GM23338 (cell line): ENCODE measurements at regions not wholly inside any gene's neighbourhood (a gene's known extent, or its start where the extent isn't known, plus 50 kb on each side); places are given as distances from the start of the nearest gene placed in this dataset.

Source experiments
- ATAC-seq: fragments of 200-7000 bp; cut with Tn5 transposase; 3 replicates; pipeline ENCODE4 v1.9.1; 2020
- DNase-seq: peaks from one replicate; pipeline ENCODE4 v3.0.0-alpha.2; 2015; ENCODE audit warnings: low spot score
- H2AFZ ChIP-seq: fragments of 200-600 bp; sonication (generic); 2 replicates; pipeline ENCODE4 v1.8.0; 2016; ENCODE audit warnings: antibody characterized with exemption, mild to moderate bottlenecking, moderate library complexity
- H3F3A ChIP-seq: fragments of 200-600 bp; sonication (generic); replicated peaks from 2 replicates; pipeline ENCODE4 v1.8.0; 2017; ENCODE audit warnings: antibody characterized with exemption, mixed run types, low read depth
- H3K27ac ChIP-seq: fragments of 200-600 bp; sonication (generic); 2 replicates; pipeline ENCODE4 v1.6.1; 2016; ENCODE audit warnings: low read depth
- H3K27me3 ChIP-seq: fragments of 200-600 bp; sonication (generic); 2 replicates; pipeline ENCODE4 v1.8.0; 2016; ENCODE audit warnings: mild to moderate bottlenecking, mixed run types, moderate library complexity; ENCODE audit not compliant: insufficient read depth
- H3K36me3 ChIP-seq: fragments of 200-600 bp; sonication (generic); 2 replicates; pipeline ENCODE4 v1.8.0; 2016; ENCODE audit warnings: mild to moderate bottlenecking; ENCODE audit not compliant: insufficient read depth
- H3K4me1 ChIP-seq: fragments of 200-600 bp; sonication (generic); 2 replicates; pipeline ENCODE4 v1.8.0; 2016; ENCODE audit warnings: mild to moderate bottlenecking, moderate library complexity; ENCODE audit not compliant: insufficient read depth
- H3K4me2 ChIP-seq: fragments of 200-600 bp; sonication (generic); 2 replicates; pipeline ENCODE4 v1.7.1; 2017; ENCODE audit warnings: mixed run types
- H3K4me3 ChIP-seq: fragments of 200-600 bp; sonication (generic); 2 replicates; pipeline ENCODE4 v1.6.1; 2016; ENCODE audit warnings: mixed run types
- H3K79me2 ChIP-seq: fragments of 200-600 bp; sonication (generic); replicated peaks from 2 replicates; pipeline ENCODE4 v1.8.0; 2017; ENCODE audit warnings: mild to moderate bottlenecking; ENCODE audit not compliant: insufficient read depth
- H3K9me2 ChIP-seq: fragments of 200-600 bp; sonication (generic); 2 replicates; pipeline ENCODE4 v1.8.0; 2017; ENCODE audit not compliant: insufficient read depth
- H4K20me1 ChIP-seq: fragments of 200-600 bp; sonication (generic); replicated peaks from 2 replicates; pipeline ENCODE4 v1.8.0; 2017; ENCODE audit warnings: mild to moderate bottlenecking; ENCODE audit not compliant: insufficient read depth
- H3K27ac Mint-ChIP-seq: 2 replicates; pipeline ENCODE4 v1.8.0; 2020; ENCODE audit warnings: inconsistent platforms, mild to moderate bottlenecking, moderate library complexity, mixed read lengths
- H3K27me3 Mint-ChIP-seq: 3 replicates; pipeline ENCODE4 v1.8.0; 2022; ENCODE audit warnings: low read depth, mild to moderate bottlenecking, moderate library complexity, mixed read lengths, inconsistent platforms; ENCODE audit not compliant: insufficient read depth, poor library complexity
- H3K36me3 Mint-ChIP-seq: 3 replicates; pipeline ENCODE4 v1.8.0; 2021; ENCODE audit warnings: low read depth, mild to moderate bottlenecking, inconsistent platforms, moderate library complexity, mixed read lengths
- H3K4me1 Mint-ChIP-seq: 3 replicates; pipeline ENCODE4 v1.8.0; 2020; ENCODE audit warnings: mild to moderate bottlenecking, inconsistent platforms, mixed read lengths
- H3K4me3 Mint-ChIP-seq: 3 replicates; pipeline ENCODE4 v1.8.0; 2021; ENCODE audit warnings: moderate library complexity, mild to moderate bottlenecking, inconsistent platforms, mixed read lengths
- H3K9me3 Mint-ChIP-seq: 3 replicates; pipeline ENCODE4 v1.8.0; 2020; ENCODE audit warnings: moderate library complexity, mild to moderate bottlenecking, inconsistent platforms, mixed read lengths
- ETS1 ChIP-seq: IDR thresholded peaks from 2 replicates; pipeline ENCODE4 v1.6.1; 2016; ENCODE audit warnings: antibody characterized with exemption
- NANOG ChIP-seq: IDR thresholded peaks from 2 replicates; pipeline ENCODE4 v1.6.1; 2016; ENCODE audit warnings: antibody characterized with exemption, borderline replicate concordance
- REST ChIP-seq: IDR thresholded peaks from one replicate; pipeline ENCODE4 v1.6.1; 2018; ENCODE audit warnings: antibody characterized with exemption; ENCODE audit not compliant: unreplicated experiment
- ZNF114 ChIP-seq: fragments of 250-450 bp; sonication (Bioruptor Pico); IDR thresholded peaks from 2 replicates; pipeline ENCODE4 v1.5.0; 2020; ENCODE audit warnings: mild to moderate bottlenecking, moderate library complexity
- ZNF331 ChIP-seq: fragments of 250-450 bp; sonication (Bioruptor Pico); IDR thresholded peaks from 2 replicates; pipeline ENCODE4 v1.5.0; 2020; ENCODE audit warnings: low read depth, mild to moderate bottlenecking, moderate library complexity
- TF ChIP-seq, protein P1 (sequence below): fragments of 250-450 bp; sonication (Bioruptor Pico); IDR thresholded peaks from 2 replicates; pipeline ENCODE4 v1.5.0; 2020; ENCODE audit warnings: mild to moderate bottlenecking, moderate library complexity

DNA sequence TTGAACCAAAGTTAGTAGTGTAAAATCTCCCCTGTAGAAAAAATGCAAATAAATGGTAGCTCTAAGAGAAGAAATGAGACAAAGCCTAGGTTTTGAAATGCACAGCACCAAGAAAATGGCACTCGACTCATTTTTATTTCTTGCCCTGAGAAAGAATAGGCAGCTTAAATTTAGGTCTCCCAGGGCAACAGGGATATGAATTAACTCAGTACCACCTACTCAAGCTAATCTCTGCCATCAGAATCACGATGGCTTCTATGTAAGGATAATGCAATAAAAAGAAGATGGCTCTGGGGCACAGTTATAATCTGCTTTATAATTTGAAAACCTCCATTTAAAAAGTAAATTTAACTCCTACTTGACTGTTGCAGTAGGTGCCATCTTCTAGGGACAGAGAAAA is 1784.3 kb downstream of the LRRC4C start:
- no peak overlapping the region for H2AFZ ChIP-seq
- H3K4me1 ChIP-seq = no peaks in the 10 kb centered on the region
- H3K4me3 ChIP-seq = no peak overlapping the region
- Mint-ChIP-seq H3K9me3 (peaks cover 9% of the 10 kb centered on the region), H3K36me3 (peaks cover 6% of the 10 kb centered on the region), H3K4me1 (no peaks in the 10 kb centered on the region), H3K4me3 (no peak overlapping the region), H3K27ac (no peak overlapping the region), H3K27me3 (peaks cover 2% of the 10 kb centered on the region)
- no peaks in the 10 kb centered on the region for H3F3A ChIP-seq
- no peaks in the 10 kb centered on the region for H3K79me2 ChIP-seq
- DNase-seq (no peak), ATAC-seq (no peak)
- no peaks in the 10 kb centered on the region for H3K9me2 ChIP-seq
- no peak for TF ChIP-seq ETS1
- TF ChIP-seq ZNF114 (CRISPR knock-in tag) = no peak
- TF ChIP-seq NANOG = no peak
- TF ChIP-seq, protein P1, sequence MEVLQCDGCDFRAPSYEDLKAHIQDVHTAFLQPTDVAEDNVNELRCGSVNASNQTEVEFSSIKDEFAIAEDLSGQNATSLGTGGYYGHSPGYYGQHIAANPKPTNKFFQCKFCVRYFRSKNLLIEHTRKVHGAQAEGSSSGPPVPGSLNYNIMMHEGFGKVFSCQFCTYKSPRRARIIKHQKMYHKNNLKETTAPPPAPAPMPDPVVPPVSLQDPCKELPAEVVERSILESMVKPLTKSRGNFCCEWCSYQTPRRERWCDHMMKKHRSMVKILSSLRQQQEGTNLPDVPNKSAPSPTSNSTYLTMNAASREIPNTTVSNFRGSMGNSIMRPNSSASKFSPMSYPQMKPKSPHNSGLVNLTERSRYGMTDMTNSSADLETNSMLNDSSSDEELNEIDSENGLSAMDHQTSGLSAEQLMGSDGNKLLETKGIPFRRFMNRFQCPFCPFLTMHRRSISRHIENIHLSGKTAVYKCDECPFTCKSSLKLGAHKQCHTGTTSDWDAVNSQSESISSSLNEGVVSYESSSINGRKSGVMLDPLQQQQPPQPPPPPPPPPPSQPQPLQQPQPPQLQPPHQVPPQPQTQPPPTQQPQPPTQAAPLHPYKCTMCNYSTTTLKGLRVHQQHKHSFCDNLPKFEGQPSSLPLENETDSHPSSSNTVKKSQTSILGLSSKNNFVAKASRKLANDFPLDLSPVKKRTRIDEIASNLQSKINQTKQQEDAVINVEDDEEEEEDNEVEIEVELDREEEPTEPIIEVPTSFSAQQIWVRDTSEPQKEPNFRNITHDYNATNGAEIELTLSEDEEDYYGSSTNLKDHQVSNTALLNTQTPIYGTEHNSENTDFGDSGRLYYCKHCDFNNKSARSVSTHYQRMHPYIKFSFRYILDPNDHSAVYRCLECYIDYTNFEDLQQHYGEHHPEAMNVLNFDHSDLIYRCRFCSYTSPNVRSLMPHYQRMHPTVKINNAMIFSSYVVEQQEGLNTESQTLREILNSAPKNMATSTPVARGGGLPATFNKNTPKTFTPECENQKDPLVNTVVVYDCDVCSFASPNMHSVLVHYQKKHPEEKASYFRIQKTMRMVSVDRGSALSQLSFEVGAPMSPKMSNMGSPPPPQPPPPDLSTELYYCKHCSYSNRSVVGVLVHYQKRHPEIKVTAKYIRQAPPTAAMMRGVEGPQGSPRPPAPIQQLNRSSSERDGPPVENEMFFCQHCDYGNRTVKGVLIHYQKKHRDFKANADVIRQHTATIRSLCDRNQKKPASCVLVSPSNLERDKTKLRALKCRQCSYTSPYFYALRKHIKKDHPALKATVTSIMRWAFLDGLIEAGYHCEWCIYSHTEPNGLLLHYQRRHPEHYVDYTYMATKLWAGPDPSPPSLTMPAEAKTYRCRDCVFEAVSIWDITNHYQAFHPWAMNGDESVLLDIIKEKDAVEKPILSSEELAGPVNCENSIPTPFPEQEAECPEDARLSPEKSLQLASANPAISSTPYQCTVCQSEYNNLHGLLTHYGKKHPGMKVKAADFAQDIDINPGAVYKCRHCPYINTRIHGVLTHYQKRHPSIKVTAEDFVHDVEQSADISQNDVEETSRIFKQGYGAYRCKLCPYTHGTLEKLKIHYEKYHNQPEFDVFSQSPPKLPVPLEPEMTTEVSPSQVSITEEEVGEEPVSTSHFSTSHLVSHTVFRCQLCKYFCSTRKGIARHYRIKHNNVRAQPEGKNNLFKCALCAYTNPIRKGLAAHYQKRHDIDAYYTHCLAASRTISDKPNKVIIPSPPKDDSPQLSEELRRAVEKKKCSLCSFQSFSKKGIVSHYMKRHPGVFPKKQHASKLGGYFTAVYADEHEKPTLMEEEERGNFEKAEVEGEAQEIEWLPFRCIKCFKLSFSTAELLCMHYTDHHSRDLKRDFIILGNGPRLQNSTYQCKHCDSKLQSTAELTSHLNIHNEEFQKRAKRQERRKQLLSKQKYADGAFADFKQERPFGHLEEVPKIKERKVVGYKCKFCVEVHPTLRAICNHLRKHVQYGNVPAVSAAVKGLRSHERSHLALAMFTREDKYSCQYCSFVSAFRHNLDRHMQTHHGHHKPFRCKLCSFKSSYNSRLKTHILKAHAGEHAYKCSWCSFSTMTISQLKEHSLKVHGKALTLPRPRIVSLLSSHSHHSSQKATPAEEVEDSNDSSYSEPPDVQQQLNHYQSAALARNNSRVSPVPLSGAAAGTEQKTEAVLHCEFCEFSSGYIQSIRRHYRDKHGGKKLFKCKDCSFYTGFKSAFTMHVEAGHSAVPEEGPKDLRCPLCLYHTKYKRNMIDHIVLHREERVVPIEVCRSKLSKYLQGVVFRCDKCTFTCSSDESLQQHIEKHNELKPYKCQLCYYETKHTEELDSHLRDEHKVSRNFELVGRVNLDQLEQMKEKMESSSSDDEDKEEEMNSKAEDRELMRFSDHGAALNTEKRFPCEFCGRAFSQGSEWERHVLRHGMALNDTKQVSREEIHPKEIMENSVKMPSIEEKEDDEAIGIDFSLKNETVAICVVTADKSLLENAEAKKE (CRISPR knock-in tag) = no peak
- no peak for TF ChIP-seq ZNF331 (CRISPR knock-in tag)
- no peak for TF ChIP-seq REST
- no peaks in the 10 kb centered on the region for H3K27me3 ChIP-seq
- H4K20me1 ChIP-seq = no peaks in the 10 kb centered on the region
- peaks cover 3% of the 10 kb centered on the region; the same call in 1 of the 2 replicates for H3K36me3 ChIP-seq
- H3K27ac ChIP-seq = no peak overlapping the region
- no peak overlapping the region for H3K4me2 ChIP-seq
